Activated naive CD4-positive, alpha-beta T cell treated with Interleukin-2 at 50 U/mL for 16 hours (primary cell): ENCODE measurements at regions not wholly inside any gene's neighbourhood (a gene's known extent, or its start where the extent isn't known, plus 50 kb on each side); places are given as distances from the start of the nearest gene placed in this dataset.

Source experiments
- DNase-seq: peaks from one replicate; pipeline ENCODE4 v3.0.0-alpha.2; 2020

DNA sequence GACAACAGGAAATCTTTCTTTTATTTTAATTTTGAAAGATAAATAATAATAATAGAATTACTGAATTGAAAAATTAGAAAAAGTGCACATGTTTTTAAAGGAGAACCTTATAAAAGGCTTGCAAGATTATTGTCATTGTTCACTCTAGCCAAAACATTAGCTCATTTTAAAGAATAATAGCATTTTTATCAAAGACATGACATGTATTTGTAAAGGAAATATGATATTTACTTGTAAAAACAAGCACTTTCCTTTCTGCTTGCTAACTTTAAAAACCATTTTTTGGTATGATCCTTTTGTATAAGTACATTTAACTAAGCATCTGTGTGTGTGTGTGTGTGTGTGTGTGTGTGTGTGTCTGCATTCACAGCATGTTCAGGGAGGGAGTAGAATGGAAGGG lies 156.3 kb upstream of the C1orf87 start:
- DNase-seq, result no peak

DNA sequence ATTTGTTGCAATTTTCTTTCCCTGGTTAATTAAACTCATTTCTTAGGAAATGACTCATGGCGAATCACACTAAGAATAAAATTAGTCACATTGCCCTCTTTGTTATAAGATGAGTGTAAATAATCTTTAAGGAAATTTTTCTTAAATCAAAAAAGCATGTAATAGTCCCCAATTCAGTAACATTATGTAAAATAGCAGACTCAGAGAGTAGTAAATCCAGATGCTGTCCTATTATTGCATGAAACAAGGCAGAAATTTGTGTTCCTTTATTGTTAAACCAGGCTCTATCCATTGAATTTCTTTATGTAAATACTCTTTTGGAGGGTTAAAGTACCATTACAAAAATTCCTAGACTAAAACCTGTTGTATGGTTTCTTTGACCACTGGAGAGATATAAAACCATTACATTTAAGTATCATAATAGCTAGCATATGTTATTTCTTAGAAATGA lies 154.5 kb upstream of the C1orf87 start:
- DNase-seq, result no peak

DNA sequence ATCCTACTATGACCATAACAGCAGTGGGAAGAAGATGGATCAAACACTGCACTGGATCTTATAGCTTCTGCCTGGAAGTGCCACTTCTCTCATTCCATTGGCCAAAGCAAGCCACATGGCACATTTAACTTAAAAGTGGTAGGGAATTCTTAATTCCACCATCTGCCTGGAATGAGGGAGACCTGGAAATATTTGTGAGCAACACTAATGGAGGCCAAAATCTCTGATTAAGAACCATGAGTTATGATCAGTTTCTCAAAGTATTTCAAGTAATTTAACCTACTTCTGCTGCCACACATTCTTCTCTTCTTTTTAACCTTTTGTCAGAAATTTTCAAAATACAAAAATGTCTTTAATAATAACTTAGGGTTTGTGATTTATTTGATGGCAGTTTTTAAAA lies 154.0 kb upstream of the C1orf87 start:
- no peak for DNase-seq

DNA sequence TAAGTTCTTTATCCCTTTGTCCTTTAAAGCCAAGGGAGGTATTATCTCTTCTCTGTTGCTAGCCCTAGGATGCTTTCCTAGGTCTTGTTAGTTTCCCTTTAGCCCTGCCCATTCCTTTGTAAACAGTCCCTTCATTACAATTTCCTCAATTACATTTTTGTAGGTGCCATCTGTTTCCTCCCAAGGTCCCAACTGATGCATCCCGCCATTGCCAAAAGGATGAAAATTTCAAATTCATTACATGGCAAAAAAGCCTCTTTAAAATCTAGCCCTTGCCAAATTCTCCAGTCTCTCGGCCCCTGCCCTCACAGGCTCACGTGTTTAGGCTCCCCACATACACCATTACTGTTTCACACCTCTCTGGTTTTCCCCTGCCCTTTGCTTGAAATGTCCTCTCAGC lies 151.9 kb upstream of the C1orf87 start:
- DNase-seq, result no peak

DNA sequence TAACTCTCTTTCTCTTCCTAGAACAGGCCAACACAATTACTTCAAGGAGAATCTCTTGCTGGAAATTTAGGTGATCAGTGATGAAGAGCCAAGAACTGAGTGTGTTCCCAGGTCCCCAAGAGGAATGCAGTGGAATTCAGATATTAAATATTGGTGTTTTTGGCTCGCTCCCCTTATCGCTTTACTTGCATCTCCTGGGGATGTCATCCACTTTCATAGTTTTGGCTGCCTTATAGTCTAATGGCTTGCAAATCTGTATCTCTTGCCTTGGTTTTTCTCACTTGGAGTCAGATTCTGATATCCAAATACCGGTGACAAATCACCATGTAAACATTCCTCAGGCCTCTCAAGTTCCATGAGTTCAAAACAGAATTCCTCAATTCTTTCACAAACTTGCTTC lies 151.0 kb upstream of the C1orf87 start:
- no peak for DNase-seq

DNA sequence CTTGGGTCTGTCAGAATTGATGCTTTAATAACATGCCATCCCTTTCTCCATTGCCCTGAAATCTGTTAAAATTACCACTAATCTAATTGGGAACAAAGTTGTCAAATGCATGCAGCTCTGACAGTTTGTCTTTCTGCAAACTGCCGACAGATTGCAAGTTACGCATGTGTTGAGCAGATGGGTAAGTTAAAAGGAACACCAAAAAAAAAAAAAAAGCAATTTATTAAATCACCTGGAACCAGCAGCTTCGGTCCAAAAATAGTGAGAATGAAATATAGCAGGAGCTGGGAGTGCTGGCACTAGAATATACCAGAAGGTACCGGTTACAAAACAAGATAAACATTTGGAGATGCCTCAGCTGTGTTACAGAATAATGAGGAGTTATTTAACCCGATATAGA lies 149.6 kb upstream of the C1orf87 start:
- DNase-seq, result no peak

DNA sequence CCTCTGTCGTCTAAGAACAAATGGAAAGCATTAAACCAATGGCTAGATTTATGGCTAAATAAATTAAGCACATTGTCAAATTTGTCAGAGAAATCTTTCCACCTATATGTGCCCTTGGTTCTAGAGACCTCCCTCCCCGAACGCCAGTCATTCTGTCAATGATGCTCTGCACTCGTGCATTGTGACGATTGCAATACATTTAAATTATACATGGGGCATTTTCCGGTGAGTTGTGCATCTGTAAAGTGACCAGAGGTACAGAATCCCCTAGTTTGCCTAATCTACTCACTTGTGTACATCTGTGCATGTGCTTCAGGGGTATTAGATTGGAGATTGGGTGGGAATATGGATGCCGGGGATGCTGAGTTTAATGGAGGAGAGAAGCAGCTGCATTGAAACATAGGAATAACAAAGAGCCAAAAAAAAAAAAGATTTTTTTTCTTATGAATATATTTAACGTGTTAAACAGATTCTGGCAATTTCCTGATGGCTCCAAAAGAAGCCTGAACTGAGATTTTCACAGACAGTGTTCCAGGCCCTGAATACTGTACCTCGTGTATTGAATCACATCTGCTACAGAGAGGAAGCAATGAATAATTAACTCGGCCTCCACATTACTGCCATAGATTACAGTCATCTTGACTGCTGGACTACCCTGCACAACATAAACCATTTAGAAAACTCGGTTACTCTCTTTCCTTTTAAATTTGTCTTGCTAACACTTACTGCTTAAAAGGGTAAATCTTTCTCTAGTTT lies 149.0 kb upstream of the C1orf87 start:
- no peak for DNase-seq

DNA sequence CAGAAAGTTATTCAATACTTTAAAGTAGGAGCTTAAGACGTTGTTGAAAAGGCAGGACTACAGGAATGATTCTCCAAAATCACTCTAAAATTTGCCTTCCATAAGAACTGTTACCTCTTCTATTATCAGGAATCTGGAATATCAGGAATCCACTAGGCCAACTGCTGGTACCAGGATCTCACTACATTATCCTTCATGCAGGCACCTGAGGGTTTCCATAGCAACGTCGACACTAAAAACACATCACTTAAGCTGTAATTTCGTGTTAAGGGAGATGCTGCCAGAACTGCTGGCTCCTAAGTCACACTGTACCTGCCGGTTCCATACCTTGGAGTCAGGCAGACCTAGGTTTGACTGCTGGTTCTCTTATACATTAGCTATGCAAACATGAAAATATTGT lies 139.7 kb upstream of the C1orf87 start:
- no peak for DNase-seq

DNA sequence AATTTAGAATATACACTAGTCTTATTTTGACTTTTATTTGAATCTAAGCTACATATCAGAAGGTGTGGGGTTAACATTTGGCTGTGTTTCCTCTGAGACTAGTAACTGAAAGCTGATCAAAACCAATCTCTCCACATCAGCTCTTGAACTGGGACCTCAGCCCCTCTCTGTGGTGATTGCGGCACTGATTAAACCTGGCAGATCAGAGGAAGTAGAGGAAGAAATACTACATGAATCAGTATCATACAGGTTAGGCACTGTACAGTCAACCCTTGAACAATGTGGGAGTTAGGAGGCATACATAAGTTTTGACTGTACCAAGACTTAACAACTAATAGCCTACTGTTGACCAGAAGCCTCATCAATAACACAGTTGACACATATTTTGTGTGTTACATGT lies 122.5 kb upstream of the C1orf87 start:
- DNase-seq, result no peak

DNA sequence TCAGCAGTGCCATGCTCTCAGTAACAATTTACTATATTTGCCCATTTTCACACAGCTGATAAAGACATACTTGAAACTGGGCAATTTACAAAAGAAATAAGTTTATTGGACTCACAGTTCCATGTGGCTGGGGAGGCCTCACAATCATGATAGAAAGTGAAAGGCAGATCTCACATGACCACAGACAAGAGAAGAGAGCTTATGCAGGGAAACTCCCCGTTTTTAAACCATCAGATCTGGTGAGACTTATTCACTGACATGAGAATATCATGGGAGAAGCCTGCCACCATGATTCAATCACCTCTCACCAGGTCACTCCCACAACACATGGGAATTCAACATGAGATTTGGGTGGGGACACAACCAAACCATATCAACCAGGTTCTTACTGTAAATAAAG lies 112.1 kb upstream of the C1orf87 start:
- no peak for DNase-seq

DNA sequence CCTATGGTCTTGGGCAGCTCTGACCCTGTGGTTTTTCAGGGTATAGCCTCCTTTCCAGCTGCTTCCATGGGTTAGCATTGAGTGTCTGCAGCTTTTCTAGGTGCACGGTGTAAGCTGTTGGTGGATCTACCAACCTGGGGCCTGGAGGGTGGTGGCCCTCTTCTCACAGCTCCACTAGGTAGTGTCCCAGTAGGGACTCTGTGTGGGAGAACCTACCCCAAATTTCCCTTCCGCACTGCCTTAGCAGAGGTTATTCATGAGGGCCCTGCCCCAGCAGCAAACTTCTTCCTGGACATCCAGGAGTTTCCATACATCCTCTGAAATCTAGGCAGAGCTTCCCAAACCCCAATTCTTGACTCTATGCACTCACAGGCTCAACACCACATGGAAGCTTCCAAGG lies 111.0 kb upstream of the C1orf87 start:
- DNase-seq, result no peak

DNA sequence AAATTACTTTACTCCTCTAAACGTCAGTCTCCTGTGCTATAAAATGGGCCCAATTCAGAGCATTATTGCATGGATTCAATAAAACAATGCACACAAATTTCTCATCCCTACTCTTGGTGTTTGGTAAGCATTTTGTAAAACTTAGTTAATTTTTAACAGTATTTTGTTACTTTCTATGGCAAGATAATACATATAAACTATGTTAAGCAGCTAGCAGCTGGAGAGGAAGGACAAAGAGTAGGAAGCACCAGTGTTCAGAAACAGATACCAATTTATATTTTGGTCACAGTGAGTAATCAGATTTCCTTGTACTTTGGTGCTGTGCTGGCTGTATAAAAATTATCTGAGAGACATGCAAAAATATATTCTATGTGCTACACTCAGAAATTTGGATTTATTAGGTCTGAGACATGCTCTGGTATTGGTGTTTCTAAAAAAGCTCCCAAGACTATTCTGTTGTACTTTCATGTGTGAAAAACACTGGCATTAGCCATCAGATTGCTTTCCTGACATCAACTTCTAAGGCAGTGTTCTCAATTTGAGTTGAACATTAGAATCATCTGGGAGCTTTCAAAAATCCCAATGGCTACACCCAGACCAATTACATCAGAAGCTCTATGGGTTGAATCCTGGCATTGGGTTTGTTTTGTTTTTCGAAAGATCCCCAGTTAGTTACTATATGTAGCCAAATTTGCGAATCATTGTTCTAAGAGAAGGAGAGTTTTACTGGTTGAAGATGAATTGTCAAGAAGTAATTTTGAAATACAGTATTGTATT lies 100.3 kb upstream of the C1orf87 start:
- no peak for DNase-seq

DNA sequence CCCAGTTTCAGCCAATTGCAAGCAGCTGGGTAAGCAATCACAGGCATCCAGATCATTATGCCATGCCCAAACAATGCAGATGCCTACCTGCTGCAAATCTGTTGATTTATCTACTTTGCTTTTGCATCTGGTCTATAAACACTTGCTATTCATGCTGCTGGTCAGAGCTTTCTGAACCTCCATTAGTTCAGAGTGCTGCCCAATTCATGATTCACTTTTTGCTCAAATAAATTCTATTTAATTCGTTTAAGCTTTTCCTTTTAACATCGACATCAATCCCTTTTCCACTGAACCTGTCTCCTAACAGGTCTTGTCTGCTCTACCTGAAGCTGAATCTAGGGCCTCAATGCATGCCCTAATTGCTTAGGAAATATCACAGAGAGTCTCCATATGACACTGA lies 99.4 kb upstream of the C1orf87 start:
- DNase-seq, result no peak

DNA sequence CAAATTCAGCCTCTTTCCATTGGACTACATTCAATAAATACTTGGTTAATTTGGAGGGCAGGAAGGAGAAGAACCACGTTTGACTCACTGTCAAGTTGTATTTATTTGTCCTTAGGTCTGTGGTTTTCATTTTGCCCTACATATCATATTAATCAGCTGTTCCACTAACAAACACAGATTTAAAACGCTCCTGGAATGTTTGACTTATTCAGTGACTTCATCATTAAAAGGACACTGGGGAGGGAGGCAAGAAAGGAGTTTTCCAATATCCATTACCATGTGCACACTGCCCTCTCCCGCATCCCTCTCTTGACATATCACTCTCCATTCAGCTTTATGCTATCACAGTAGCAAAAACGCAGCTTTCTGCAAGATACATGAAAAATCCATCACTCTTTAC lies 98.2 kb upstream of the C1orf87 start:
- no peak for DNase-seq

DNA sequence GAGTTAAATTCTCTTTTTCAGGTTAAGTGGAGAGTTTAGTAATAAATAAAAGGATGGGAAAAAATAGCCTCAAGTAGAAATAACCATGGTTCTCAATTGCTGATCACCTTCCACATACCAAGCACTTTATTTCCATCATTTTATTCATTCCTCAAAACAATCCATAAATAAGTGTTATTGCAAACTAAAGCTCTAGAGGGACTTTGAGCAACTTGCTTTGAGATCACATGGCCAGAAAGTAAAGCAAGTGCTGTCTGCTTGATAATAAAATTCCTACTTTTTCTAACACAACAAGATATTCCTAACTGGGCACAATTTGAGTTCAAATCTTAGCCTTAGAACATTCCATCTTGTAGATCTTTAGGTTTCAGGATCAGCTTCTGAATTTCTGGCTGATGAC lies 97.1 kb upstream of the C1orf87 start:
- DNase-seq, result no peak

DNA sequence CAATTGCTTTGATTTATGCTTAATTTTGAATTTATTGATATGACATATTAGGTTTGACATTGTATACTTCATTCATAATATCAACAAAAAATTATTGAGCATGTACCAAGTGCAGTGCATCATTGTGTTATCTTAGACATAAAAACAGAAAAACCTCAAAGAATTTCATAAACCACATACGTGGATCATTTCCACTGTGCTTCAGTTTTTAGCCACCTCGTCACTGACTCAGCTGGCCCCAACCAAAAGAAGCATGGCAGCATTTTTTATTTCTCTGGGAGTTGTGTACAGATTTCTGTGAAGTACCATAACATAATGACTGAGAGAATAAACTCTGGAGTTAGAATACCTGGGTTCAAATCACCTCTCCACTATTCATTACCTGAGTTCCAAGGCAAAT lies 95.6 kb upstream of the C1orf87 start:
- no peak for DNase-seq

DNA sequence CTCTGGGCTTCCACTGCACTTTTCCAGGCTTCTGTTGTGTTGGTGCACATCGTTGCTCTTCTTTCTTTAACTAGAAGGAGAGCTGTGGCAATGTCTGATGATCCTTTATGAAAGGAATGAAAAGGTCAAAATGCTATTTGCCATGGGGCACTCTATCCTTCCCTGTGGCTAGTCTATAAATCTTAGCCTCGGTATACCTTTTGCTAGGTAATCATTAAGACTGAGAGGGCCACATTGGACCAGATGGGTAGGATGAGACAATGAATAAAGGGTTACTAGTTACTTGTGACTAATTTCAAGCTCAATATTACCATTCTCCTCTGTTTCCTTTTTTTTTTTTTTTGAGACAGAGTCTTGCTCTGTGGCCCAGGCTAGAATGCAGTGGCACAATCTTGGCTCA lies 89.4 kb upstream of the C1orf87 start:
- DNase-seq, result no peak

DNA sequence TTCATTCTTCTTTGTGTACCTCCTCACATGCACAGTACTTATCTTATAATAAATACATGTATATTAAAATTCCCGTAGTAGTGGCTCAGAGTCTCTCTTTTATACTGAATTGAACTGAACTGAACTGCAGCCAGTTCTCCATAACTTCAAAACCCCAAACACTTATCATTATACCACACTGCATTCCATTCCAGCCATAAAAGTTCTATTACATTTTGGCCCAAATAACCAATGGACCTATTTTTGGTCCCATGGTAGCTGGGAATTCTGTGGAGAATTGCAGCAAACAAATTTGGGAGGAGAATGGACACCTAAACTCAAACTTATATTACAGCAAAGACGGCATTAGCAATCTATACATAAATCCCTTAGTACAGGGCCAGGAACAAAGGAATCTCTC lies 86.6 kb upstream of the C1orf87 start:
- no peak for DNase-seq

DNA sequence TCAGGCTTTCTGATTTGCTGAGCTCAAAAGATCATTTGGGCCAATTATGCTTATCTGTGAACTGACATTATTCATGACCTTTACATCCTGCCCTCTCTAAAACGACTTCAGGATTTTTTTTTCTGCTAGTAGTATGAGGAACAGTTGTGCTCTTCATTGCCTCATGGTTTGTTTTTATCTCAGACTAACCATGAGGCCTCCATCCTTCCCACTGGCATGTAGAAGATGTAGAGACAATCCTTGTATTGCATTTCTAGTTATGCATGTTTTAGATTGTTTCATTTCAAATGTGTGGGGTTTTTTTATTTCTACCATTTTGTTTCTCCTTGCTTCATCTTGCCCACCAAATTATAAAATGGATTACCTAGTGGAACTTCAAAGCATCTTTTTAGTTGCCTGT lies 82.8 kb upstream of the C1orf87 start:
- no peak for DNase-seq

DNA sequence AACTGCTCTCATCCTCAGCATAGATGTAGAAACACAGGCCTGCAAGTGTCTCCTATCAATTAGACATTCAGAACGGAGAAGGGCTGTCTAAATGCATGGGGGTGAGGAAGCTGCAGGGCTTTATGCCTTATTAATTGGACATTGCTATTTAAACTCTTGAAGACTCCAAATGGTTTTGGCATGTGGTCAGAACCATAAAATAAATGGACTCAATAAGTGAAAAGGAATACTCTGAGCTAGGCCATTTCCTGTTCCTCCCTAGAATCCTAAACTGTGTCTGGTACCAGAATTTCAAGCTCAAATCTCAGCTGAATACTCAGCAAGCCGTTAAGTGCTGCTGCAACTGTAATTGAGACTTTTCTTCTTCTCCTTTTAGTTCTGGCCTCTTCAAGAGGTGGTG lies 80.4 kb upstream of the C1orf87 start:
- no peak for DNase-seq

DNA sequence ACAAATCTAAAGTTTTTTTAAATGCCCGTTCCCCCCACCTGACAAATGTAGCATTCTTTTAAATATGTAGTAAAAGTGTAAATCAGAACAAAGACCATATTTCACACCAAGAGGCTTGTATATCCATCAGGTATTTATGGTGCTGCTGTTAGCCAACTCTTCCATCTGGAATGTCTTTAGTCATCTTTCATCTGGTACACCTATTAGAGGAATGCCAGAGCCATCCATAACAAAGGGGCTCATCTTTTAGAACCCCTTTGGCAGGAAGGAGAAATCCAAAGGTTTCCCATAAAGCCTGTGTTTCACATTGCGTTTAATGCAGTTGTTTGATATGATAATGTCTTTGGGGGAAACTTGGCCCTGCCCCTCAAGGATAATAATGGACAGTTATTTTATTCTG lies 79.3 kb upstream of the C1orf87 start:
- DNase-seq, result no peak

DNA sequence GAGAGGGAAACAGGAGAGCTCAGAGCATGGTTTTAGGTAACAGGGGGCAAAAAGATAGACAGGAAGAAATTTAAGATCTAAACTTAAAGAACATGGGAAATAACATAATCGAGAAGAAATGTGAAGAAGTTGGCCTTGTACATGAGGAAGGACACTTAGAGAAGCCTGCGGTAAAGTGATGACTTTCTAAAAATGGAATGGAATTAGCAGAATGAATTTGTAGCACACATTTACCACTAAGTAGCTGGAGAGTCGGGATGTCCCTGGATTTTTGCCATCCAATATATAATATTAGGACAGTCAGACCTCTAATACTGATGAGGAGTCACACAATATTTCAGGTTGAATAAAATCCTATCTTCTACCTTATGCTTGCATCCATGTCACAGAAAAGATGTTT lies 77.7 kb upstream of the C1orf87 start:
- no peak for DNase-seq

DNA sequence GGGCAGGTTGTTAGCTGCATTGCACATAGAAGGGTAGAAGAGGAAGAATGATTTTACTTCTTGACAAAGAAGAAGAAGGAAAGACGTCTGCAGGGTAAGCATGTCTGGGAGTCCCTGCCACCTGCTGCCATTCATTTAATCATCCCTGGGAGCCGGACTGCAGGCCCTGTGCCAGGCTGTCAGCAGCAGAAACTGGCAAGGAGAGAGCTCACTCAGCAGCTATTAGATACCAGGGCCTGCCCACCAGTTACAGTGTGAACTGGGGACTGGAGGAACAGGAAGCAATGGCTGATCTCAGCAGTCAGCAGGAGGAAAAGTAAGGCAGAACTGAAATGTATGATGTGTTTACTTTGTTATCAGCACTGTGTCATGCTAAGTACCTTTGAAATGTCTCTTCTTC lies 75.7 kb upstream of the C1orf87 start:
- DNase-seq, result no peak

DNA sequence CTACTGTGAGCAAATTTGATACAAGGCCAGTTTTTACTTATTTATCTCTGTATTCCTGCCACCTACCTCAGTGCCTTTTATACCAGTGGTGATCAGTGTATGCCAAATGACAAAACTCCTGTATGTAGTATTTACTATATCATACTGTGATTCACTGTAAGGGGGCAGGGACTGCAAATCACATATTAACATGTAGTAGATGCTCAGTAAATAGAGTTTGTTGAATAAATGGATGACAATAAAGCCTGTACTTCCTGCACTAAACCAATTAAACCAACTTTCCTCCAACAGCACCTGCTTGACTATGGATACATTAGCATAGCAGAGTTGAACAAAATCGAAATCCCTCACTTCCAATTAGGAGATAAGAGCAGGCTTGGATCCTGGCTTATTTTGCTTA lies 73.3 kb upstream of the C1orf87 start:
- no peak for DNase-seq

DNA sequence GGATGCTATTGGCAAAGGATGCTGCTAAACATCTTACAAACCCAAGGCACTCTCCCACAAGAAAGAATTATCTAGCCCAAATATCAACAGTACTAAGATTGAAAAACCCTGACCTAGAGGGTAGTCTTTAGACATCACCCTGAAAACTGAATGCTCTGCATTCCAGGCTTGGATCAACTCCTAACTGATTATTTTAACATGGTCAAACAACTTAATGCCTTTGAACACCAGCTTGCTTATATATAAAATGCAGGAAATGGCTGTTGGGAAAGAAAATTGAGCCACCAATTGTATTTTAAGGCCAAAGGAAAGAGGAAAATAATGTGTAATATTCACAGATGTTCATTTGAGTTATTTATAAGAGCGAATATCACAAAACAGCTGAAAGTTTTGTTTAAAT lies 72.2 kb upstream of the C1orf87 start:
- DNase-seq, result no peak
